Naive thymus-derived CD4-positive, alpha-beta T cell (primary cell): ENCODE measurements at regions not wholly inside any gene's neighbourhood (a gene's known extent, or its start where the extent isn't known, plus 50 kb on each side); places are given as distances from the start of the nearest gene placed in this dataset.

Experiments used
- ATAC-seq: fragments of 150-1000 bp; cut with Tn5 transposase; 2 replicates; pipeline ENCODE4 v1.10.0; 2021; ENCODE audit warnings: mild to moderate bottlenecking, moderate library complexity
- CTCF ChIA-PET: fragments of 350-600 bp; sonication (Branson Sonifier 250); formaldehyde crosslinking; loops from one replicate; lab custom pipeline; 2021; ENCODE audit warnings: antibody characterized with exemption; lab: Charles Lee
- POLR2A ChIA-PET: fragments of 350-600 bp; sonication (Branson Sonifier 250); formaldehyde crosslinking; loops from one replicate; lab custom pipeline; 2021; ENCODE audit warnings: antibody characterized with exemption, inconsistent platforms; lab: Charles Lee
- DNase-seq, 9 donors: peaks; one replicate each; pipeline versions ENCODE4 v3.0.0 to v3.0.0-alpha.2; 2020 to 2022; ENCODE audit warnings: mixed read lengths in 1 of 9
- H3K27ac ChIP-seq: one replicate; pipeline ENCODE4 v1.7.0; 2013; ENCODE audit warnings: mild to moderate bottlenecking, low read depth, low read length, moderate library complexity
- H3K27me3 ChIP-seq, 2 donors: one replicate each; pipeline ENCODE4 v1.7.0; 2013; ENCODE audit warnings: low read length in 2 of 2, mild to moderate bottlenecking in 2 of 2, moderate library complexity in 2 of 2; ENCODE audit not compliant: control insufficient read depth in 2 of 2, insufficient read depth in 2 of 2
- H3K36me3 ChIP-seq, 3 experiments: 1 replicate in 2 of 3; 2 replicates in 1 of 3; pipeline ENCODE4 v1.7.0; 2013; ENCODE audit warnings: low read length in 3 of 3, mild to moderate bottlenecking in 3 of 3, moderate library complexity in 1 of 3; ENCODE audit not compliant: insufficient read depth in 3 of 3, control insufficient read depth in 2 of 3
- H3K4me1 ChIP-seq, 2 donors: one replicate each; pipeline ENCODE4 v1.7.0; 2013; ENCODE audit warnings: low read length in 2 of 2, mild to moderate bottlenecking in 2 of 2, moderate library complexity in 1 of 2; ENCODE audit not compliant: control insufficient read depth in 2 of 2, insufficient read depth in 2 of 2
- H3K4me3 ChIP-seq: 2 replicates; pipeline ENCODE4 v1.7.0; 2013; ENCODE audit warnings: mild to moderate bottlenecking, low read length
- H3K9me3 ChIP-seq, 3 experiments: 1 replicate in 2 of 3; 2 replicates in 1 of 3; pipeline ENCODE4 v1.7.0; 2013; ENCODE audit warnings: low read length in 3 of 3; ENCODE audit not compliant: control insufficient read depth in 2 of 3
- H3K27ac Mint-ChIP-seq, 9 donors: one replicate each; pipeline ENCODE4 v1.8.0; 2020 to 2022; ENCODE audit warnings: mixed read lengths in 9 of 9, mild to moderate bottlenecking in 8 of 9, moderate library complexity in 5 of 9, inconsistent platforms in 2 of 9
- H3K27me3 Mint-ChIP-seq, 5 donors: one replicate each; pipeline ENCODE4 v1.8.0; 2021 to 2022; ENCODE audit warnings: mixed read lengths in 5 of 5, mild to moderate bottlenecking in 1 of 5
- H3K36me3 Mint-ChIP-seq, 5 donors: one replicate each; pipeline ENCODE4 v1.8.0; 2020 to 2022; ENCODE audit warnings: mixed read lengths in 5 of 5, mild to moderate bottlenecking in 3 of 5, inconsistent platforms in 1 of 5
- H3K4me1 Mint-ChIP-seq, 7 donors: one replicate each; pipeline ENCODE4 v1.8.0; 2020 to 2022; ENCODE audit warnings: mixed read lengths in 7 of 7, mild to moderate bottlenecking in 3 of 7, inconsistent platforms in 1 of 7
- H3K4me3 Mint-ChIP-seq, 10 donors: one replicate each; pipeline ENCODE4 v1.8.0; 2020 to 2022; ENCODE audit warnings: mild to moderate bottlenecking in 10 of 10, mixed read lengths in 10 of 10, moderate library complexity in 6 of 10, inconsistent platforms in 2 of 10
- H3K9me3 Mint-ChIP-seq, 11 donors: one replicate each; pipeline ENCODE4 v1.8.0; 2020 to 2022; ENCODE audit warnings: mixed read lengths in 11 of 11, mild to moderate bottlenecking in 4 of 11, inconsistent platforms in 1 of 11, moderate library complexity in 1 of 11
- intact Hi-C, 2 donors: fragments of 100-400 bp; cut with micrococcal nuclease; formaldehyde crosslinking; loops; one replicate each; pipeline ENCODE4 v1.15.1; 2023

DNA sequence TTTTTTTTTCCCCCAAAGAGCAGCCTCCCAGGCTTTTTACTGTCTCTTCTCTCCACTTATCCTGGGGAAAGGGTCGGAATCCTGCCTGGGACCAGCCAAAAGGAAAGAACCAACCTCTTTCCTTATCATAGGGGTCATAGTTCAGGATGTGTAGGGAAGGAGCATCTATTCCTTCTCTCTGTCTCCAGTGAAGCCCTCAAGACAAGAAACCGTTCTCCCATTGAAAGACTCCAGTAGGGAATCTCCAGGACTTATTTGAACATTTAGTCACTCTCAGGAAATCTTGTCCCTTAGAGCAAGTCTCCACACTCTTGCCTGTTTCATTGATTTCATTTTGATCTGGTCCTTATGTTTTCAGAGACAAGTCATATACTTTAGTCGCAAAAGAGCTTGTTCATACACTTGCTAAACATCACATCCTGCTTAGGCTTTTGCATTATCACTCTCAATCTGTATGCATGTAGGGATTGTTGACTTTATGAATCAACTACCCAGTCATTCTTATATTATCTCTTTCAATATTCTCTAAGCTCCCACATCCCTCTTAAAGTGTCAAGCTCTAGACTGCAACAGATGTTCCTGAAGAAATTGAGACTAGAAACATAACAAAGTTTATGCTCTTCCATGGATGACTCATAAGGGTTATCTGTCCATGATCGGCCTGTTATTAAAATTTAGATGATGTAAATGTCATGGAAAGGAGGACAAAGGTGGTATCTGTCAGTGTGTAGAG lies 116.2 kb upstream of the ST6GAL2 start:
- CTCF ChIA-PET: interaction anchor here (0.6 kb wide), 1 partner anchor 28 kb away, joined by 3 read pairs; no protein-coding TSS in a partner anchor
- Histone ChIP-seq H3K27me3 (no peaks in the 10 kb centered on the region), H3K27ac (no peak overlapping the region), H3K4me1 (no peaks in the 10 kb centered on the region), H3K9me3 (no peaks in the 10 kb centered on the region), H3K36me3 (no peaks in the 10 kb centered on the region), H3K4me3 (no peak overlapping the region)
- peaks cover 0 to 7% (median 0%) of the 10 kb centered on the region in 5 donors for H3K27me3 Mint-ChIP-seq
- H3K36me3 Mint-ChIP-seq: no peaks in the 10 kb centered on the region
- no peak overlapping the region for H3K4me3 Mint-ChIP-seq
- DNase-seq (no peak), ATAC-seq (no peak)
- H3K9me3 Mint-ChIP-seq: peaks cover 0 to 15% (median 1%) of the 10 kb centered on the region in 11 donors
- intact Hi-C loops: no loop called here
- POLR2A ChIA-PET: no interaction called here
- H3K4me1 Mint-ChIP-seq: no peaks in the 10 kb centered on the region
- H3K27ac Mint-ChIP-seq: no peak overlapping the region

DNA sequence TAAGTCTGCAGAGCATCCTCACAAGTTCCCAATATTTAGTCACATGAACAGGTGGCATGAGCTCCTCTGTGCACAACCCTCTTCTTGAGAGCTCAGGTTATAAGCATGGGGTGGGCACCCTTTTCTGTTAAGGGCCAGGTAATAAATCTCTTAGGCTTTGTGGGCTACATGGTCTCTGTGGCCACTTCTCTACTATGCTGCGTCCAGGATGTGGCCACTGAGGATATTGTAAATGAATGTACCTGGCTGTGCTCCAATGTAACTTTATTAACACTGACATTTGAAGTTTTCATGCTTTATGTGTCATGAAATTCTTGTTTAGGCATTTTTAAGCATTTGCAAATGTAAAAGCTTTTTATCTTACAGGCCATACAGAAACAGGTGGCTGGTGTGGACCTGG lies 116.8 kb upstream of the ST6GAL2 start:
- Histone ChIP-seq H3K4me3 (no peak overlapping the region), H3K36me3 (no peaks in the 10 kb centered on the region), H3K9me3 (no peaks in the 10 kb centered on the region), H3K27ac (no peak overlapping the region), H3K4me1 (no peaks in the 10 kb centered on the region), H3K27me3 (no peaks in the 10 kb centered on the region)
- DNase-seq (no peak), ATAC-seq (no peak)
- peaks cover 0 to 10% (median 0%) of the 10 kb centered on the region in 11 donors for H3K9me3 Mint-ChIP-seq
- intact Hi-C loops: no loop called here
- no peak overlapping the region for H3K27ac Mint-ChIP-seq
- no peaks in the 10 kb centered on the region for H3K4me1 Mint-ChIP-seq
- peaks cover 0 to 4% (median 0%) of the 10 kb centered on the region in 5 donors for H3K27me3 Mint-ChIP-seq
- CTCF ChIA-PET: interaction anchor here (0.6 kb wide), 1 partner anchor 29 kb away, joined by 3 read pairs; no protein-coding TSS in a partner anchor
- no peak overlapping the region for H3K4me3 Mint-ChIP-seq
- POLR2A ChIA-PET: no interaction called here
- H3K36me3 Mint-ChIP-seq: no peaks in the 10 kb centered on the region

DNA sequence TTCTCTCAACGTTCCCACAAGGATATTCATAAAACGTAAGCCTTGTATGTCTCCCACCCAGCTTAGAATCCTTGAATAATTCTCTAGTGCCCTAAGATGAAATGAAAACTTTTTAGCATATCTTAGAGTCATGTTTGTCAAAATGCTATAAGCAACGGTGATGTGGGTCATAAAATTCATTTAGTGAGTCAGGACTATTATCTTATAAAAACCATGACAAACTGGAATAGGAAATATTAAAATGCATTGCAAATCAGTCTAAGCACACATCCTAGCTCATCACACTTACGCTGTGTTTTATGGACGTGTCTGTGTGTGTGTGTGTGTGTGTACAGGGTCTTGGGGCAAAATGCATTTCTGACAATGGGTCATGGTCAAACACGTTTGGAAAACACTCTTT lies 119.9 kb upstream of the ST6GAL2 start:
- H3K9me3 Mint-ChIP-seq: peaks cover 0 to 11% (median 0%) of the 10 kb centered on the region in 11 donors
- Histone ChIP-seq H3K27ac (no peak overlapping the region), H3K4me3 (no peak overlapping the region), H3K4me1 (no peaks in the 10 kb centered on the region), H3K27me3 (no peaks in the 10 kb centered on the region), H3K9me3 (no peaks in the 10 kb centered on the region), H3K36me3 (no peaks in the 10 kb centered on the region)
- H3K36me3 Mint-ChIP-seq: no peaks in the 10 kb centered on the region
- ChIA-PET CTCF (no interaction called here), POLR2A (no interaction called here)
- ATAC-seq (no peak), DNase-seq (no peak)
- H3K27ac Mint-ChIP-seq: no peak overlapping the region
- intact Hi-C loops: no loop called here
- peaks cover 0 to 4% (median 0%) of the 10 kb centered on the region in 5 donors for H3K27me3 Mint-ChIP-seq
- no peak overlapping the region for H3K4me3 Mint-ChIP-seq
- H3K4me1 Mint-ChIP-seq: no peaks in the 10 kb centered on the region

DNA sequence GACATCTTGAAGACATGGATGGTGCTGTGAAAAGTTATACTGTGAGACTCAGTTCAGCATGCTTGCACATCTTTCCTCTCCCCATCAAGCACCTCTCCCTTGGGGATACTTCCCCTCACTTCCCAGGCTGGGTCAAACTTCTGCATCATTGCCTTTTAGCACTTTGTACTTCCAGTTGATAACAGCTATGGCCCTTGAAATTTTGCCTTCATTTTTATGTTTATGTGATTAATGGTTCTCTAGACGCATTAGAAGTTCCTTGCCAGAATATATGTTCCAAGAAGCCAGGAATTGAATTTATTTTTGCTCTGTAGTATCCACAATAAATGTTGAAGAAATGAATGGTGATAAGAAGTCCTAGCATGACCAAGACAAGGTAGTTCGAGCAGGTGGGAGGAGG lies 120.9 kb upstream of the ST6GAL2 start:
- peaks cover 0 to 14% (median 0%) of the 10 kb centered on the region in 11 donors for H3K9me3 Mint-ChIP-seq
- Histone ChIP-seq H3K27ac (no peak overlapping the region), H3K4me1 (no peaks in the 10 kb centered on the region), H3K27me3 (no peaks in the 10 kb centered on the region), H3K9me3 (no peaks in the 10 kb centered on the region), H3K4me3 (no peak overlapping the region), H3K36me3 (no peaks in the 10 kb centered on the region)
- no peak overlapping the region for H3K4me3 Mint-ChIP-seq
- peaks cover 0 to 4% (median 0%) of the 10 kb centered on the region in 5 donors for H3K27me3 Mint-ChIP-seq
- H3K27ac Mint-ChIP-seq: no peak overlapping the region
- intact Hi-C loops: no loop called here
- POLR2A ChIA-PET: no interaction called here
- no peaks in the 10 kb centered on the region for H3K36me3 Mint-ChIP-seq
- no peak for ATAC-seq
- no peaks in the 10 kb centered on the region for H3K4me1 Mint-ChIP-seq
- no peak for DNase-seq
- CTCF ChIA-PET: no interaction called here

DNA sequence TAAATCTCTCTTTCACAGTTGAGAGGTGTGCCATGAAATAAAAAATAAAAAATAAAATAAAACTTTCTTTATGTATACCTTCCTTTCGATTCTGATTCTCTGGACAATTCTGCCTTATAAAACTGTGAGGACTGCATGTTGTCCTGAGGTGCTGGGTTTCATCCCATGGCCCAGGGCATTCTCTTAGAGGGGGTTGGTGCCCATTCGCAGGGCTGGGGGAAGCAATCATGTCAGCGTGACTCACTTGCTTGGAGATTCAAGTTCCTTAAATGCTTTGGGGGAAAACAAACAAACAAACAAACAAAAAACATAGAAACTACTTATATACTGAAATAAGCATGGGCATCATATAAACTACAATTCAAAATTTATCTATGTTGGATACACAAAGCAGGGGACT lies 122.0 kb upstream of the ST6GAL2 start:
- Mint-ChIP-seq H3K27ac (no peak overlapping the region), H3K27me3 (peaks cover 0 to 4% (median 0%) of the 10 kb centered on the region in 5 donors), H3K4me3 (no peak overlapping the region), H3K36me3 (no peaks in the 10 kb centered on the region), H3K9me3 (peaks cover 0 to 14% (median 0%) of the 10 kb centered on the region in 11 donors), H3K4me1 (no peaks in the 10 kb centered on the region)
- Histone ChIP-seq H3K27ac (no peak overlapping the region), H3K4me1 (no peaks in the 10 kb centered on the region), H3K9me3 (no peaks in the 10 kb centered on the region), H3K4me3 (no peak overlapping the region), H3K36me3 (no peaks in the 10 kb centered on the region), H3K27me3 (no peaks in the 10 kb centered on the region)
- intact Hi-C loops: no loop called here
- POLR2A ChIA-PET: no interaction called here
- DNase-seq (no peak), ATAC-seq (no peak)
- CTCF ChIA-PET: no interaction called here

DNA sequence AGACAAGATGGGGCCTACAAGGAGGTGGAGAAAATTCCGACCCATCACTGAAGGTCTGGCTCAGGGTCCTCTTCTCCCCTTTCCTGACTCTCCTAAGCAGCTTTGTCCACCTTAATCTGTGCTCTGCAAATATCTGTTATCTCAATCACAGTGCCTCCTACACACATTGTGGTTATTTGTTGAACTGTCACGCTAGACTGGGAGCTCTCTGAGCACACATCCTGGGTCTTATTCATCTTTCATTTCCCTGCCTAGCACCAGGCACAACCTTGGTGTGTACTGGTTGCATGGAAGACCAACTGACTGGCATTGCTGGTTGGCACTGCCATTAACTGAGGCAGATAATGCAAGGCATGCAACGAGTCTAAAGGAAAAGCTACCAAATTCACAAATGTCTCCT lies 122.9 kb upstream of the ST6GAL2 start:
- H3K27me3 ChIP-seq: no peaks in the 10 kb centered on the region
- Mint-ChIP-seq H3K36me3 (no peaks in the 10 kb centered on the region), H3K27me3 (peaks cover 0 to 4% (median 0%) of the 10 kb centered on the region in 5 donors), H3K4me1 (no peaks in the 10 kb centered on the region), H3K4me3 (no peak overlapping the region), H3K27ac (no peak overlapping the region), H3K9me3 (peaks cover 0 to 14% (median 0%) of the 10 kb centered on the region in 11 donors)
- intact Hi-C loops: no loop called here
- H3K4me1 ChIP-seq: no peaks in the 10 kb centered on the region
- H3K9me3 ChIP-seq: no peaks in the 10 kb centered on the region
- H3K36me3 ChIP-seq: no peaks in the 10 kb centered on the region
- no peak for DNase-seq
- H3K27ac ChIP-seq: no peak overlapping the region
- no peak for ATAC-seq
- H3K4me3 ChIP-seq: no peak overlapping the region
- ChIA-PET POLR2A (no interaction called here), CTCF (no interaction called here)

DNA sequence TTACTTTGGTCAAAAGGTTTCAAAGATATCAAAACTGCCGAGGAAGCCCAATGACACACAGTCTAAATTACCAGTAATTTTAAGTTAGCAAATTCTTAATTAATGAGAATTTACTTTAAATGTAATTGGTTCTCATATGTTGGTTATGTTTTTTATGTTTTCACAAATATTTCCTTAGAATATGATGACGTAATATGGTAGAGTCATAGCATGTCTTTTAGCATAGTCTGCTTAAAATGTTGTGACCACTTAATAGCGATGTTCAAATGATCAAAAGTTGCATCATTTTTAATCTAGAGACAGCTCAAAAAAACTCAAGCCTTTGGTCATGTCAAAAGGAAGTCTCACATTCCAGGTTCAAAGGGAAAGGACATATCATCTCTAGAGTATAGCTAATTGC lies 123.3 kb upstream of the ST6GAL2 start:
- POLR2A ChIA-PET: no interaction called here

More for the DNA sequence above, 123.3 kb upstream of the ST6GAL2 start:
- no peaks in the 10 kb centered on the region for H3K4me1 Mint-ChIP-seq
- no peak overlapping the region for H3K27ac Mint-ChIP-seq
- H3K4me3 Mint-ChIP-seq: no peak overlapping the region
- H3K27me3 ChIP-seq: no peaks in the 10 kb centered on the region
- H3K36me3 ChIP-seq: no peaks in the 10 kb centered on the region
- no peak overlapping the region for H3K4me3 ChIP-seq
- ATAC-seq (no peak), DNase-seq (no peak)
- CTCF ChIA-PET: no interaction called here
- no peaks in the 10 kb centered on the region for H3K4me1 ChIP-seq
- H3K9me3 ChIP-seq: no peaks in the 10 kb centered on the region
- intact Hi-C loops: no loop called here
- H3K27me3 Mint-ChIP-seq: peaks cover 0 to 4% (median 0%) of the 10 kb centered on the region in 5 donors
- no peak overlapping the region for H3K27ac ChIP-seq
- H3K36me3 Mint-ChIP-seq: no peaks in the 10 kb centered on the region
- peaks cover 0 to 14% (median 0%) of the 10 kb centered on the region in 11 donors for H3K9me3 Mint-ChIP-seq
